HCT116 (cell line): ENCODE measurements at regions not wholly inside any gene's neighbourhood (a gene's known extent, or its start where the extent isn't known, plus 50 kb on each side); places are given as distances from the start of the nearest gene placed in this dataset.
"Not testable (repeated sequence)": the region's sequence is repeated elsewhere in the genome, so short reads cannot be mapped to it uniquely, and the experiment has no call there.

ENCODE experiments used
- ATAC-seq: fragments of 200-7000 bp; cut with Tn5 transposase; 2 replicates; pipeline ENCODE4 v1.9.1; 2020; ENCODE audit warnings: mild to moderate bottlenecking, moderate library complexity
- BruUV-seq: library from RNA; stranded (reverse); fragments of 400-500 nt; replicated peaks from 2 replicates; lab custom pipeline; 2021; lab: Mats Ljungman, UMichigan
- CTCF ChIA-PET: fragments of 300-600 bp; sonication (Branson Sonifier 250); formaldehyde crosslinking; loops from one replicate; lab custom pipeline; 2021; ENCODE audit warnings: antibody characterized with exemption; lab: Charles Lee
- POLR2A ChIA-PET: fragments of 300-600, 350-600 bp; sonication (Branson Sonifier 250); formaldehyde crosslinking; loops from one replicate; lab custom pipeline; 2021; ENCODE audit warnings: antibody characterized with exemption; lab: Charles Lee
- RAD21 ChIA-PET, 2 experiments: fragments of 300-600 bp; sonication (Branson Sonifier 250); formaldehyde crosslinking; loops; one replicate each; lab custom pipeline; 2023; ENCODE audit warnings: low total read pairs in 2 of 2; ENCODE audit not compliant: uncharacterized antibody in 2 of 2, unreplicated experiment in 2 of 2, low non-redundant PET in 1 of 2; lab: Charles Lee
- DNase-seq: peaks from one replicate; pipeline ENCODE4 v3.0.0-alpha.2; 2010; ENCODE audit warnings: low read depth, low spot score
- H2AFZ ChIP-seq: fragments of 200-600 bp; shearing (Covaris generic), sonication (generic); 2 replicates; pipeline ENCODE4 v1.6.1; 2017; ENCODE audit warnings: low read depth, mixed run types, mixed read lengths, antibody characterized with exemption, low read length; ENCODE audit not compliant: poor library complexity, severe bottlenecking
- H3K27ac ChIP-seq: 2 replicates; pipeline ENCODE4 v1.5.1; 2012; ENCODE audit warnings: low read depth, low read length
- H3K27me3 ChIP-seq: fragments of 200-600 bp; sonication (generic); 2 replicates; pipeline ENCODE4 v1.6.1; 2016; ENCODE audit warnings: mixed run types, low read length, mixed read lengths; ENCODE audit not compliant: insufficient read depth
- H3K36me3 ChIP-seq, 2 experiments: fragments of 200-500 bp in 1 of 2; fragments of 200-600 bp in 1 of 2; sonication (Bioruptor generic) in 1 of 2; sonication (generic) in 1 of 2; 2 replicates each; pipeline versions ENCODE4 v1.5.1 to v1.6.1; 2014 to 2016; ENCODE audit warnings: low read length in 2 of 2, inconsistent platforms in 1 of 2, mixed read lengths in 1 of 2, mixed run types in 1 of 2; ENCODE audit not compliant: insufficient read depth in 2 of 2, control insufficient read depth in 1 of 2
- H3K4me1 ChIP-seq, 2 experiments: fragments of 200-600 bp in 1 of 2; sonication (generic) in 1 of 2; 2 replicates each; pipeline versions ENCODE4 v1.5.1 to v1.6.1; 2012 to 2017; ENCODE audit warnings: low read length in 2 of 2, inconsistent platforms in 1 of 2, mild to moderate bottlenecking in 1 of 2, mixed read lengths in 1 of 2, mixed run types in 1 of 2, moderate library complexity in 1 of 2; ENCODE audit not compliant: insufficient read depth in 2 of 2, control insufficient read depth in 1 of 2
- H3K4me2 ChIP-seq: fragments of 200-600 bp; sonication (generic); 2 replicates; pipeline ENCODE4 v1.6.1; 2017; ENCODE audit warnings: mixed run types, low read length, mixed read lengths
- H3K4me3 ChIP-seq, 2 experiments: fragments of 200-600 bp in 1 of 2; sonication (generic) in 1 of 2; replicated peaks in 1 of 2; 2 replicates each; pipeline ENCODE4 v1.5.1; 2011 to 2016; ENCODE audit warnings: low read length in 2 of 2, control low read depth in 1 of 2, low read depth in 1 of 2, mild to moderate bottlenecking in 1 of 2, mixed read lengths in 1 of 2, mixed run types in 1 of 2
- H3K79me2 ChIP-seq: fragments of 200-600 bp; sonication (generic); 2 replicates; pipeline ENCODE4 v1.6.1; 2017; ENCODE audit warnings: mild to moderate bottlenecking, mixed run types, low read length, moderate library complexity, mixed read lengths; ENCODE audit not compliant: insufficient read depth
- H3K9ac ChIP-seq: fragments of 200-600 bp; sonication (generic); 2 replicates; pipeline ENCODE4 v1.6.1; 2016; ENCODE audit warnings: low read length, mixed read lengths
- H3K9me2 ChIP-seq: fragments of 200-600 bp; sonication (generic), shearing (Covaris generic); 2 replicates; pipeline ENCODE4 v1.6.1; 2017; ENCODE audit warnings: mixed run types, mild to moderate bottlenecking, moderate library complexity; ENCODE audit not compliant: insufficient read depth
- H3K9me3 ChIP-seq, 2 experiments: fragments of 200-500 bp in 1 of 2; fragments of 200-600 bp in 1 of 2; sonication (Bioruptor generic) in 1 of 2; sonication (generic) in 1 of 2; 2 replicates each; pipeline ENCODE4 v1.6.1; 2014 to 2017; ENCODE audit warnings: low read length in 2 of 2, mixed read lengths in 2 of 2, inconsistent platforms in 1 of 2, low read depth in 1 of 2, mild to moderate bottlenecking in 1 of 2, mixed run types in 1 of 2, moderate library complexity in 1 of 2; ENCODE audit not compliant: control insufficient read depth in 1 of 2, insufficient read depth in 1 of 2
- H4K20me1 ChIP-seq: fragments of 200-600 bp; sonication (generic), shearing (Covaris generic); 2 replicates; pipeline ENCODE4 v1.6.1; 2017; ENCODE audit warnings: mixed run types, mild to moderate bottlenecking, moderate library complexity; ENCODE audit not compliant: insufficient read depth
- intact Hi-C: fragments of 100-400 bp; cut with micrococcal nuclease; formaldehyde crosslinking; loops from 2 replicates; pipeline ENCODE4 v1.10.0; 2022

DNA sequence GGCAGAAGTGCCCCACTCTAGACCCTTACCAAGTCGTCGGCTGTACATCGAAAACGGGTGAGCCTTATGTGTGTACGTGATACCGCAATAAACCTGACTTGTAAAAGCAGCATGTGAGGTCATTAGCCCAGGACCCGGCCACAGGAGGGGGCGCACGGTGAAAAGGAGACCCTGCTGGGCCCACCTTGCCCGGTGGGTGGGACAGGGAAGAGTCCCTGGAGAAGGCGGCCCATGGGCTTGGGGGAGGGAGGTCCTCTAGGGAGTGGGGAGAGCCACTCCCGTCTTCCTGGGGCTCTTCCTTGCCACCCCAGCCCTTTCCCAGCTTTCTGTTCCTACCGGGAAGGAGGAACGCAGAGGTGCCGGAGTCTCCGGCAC is 188.8 kb downstream of the NPIPB11 start:
- H3K9me2 ChIP-seq, ATAC-seq, POLR2A ChIA-PET, CTCF ChIA-PET, intact Hi-C loops, H4K20me1 ChIP-seq, H3K27me3 ChIP-seq, RAD21 ChIA-PET, H3K79me2 ChIP-seq, H3K4me1 ChIP-seq, BruUV-seq, H3K4me3 ChIP-seq, H3K9me3 ChIP-seq, H2AFZ ChIP-seq, H3K9ac ChIP-seq, H3K4me2 ChIP-seq, DNase-seq, H3K27ac ChIP-seq, H3K36me3 ChIP-seq: not testable (repeated sequence)

DNA sequence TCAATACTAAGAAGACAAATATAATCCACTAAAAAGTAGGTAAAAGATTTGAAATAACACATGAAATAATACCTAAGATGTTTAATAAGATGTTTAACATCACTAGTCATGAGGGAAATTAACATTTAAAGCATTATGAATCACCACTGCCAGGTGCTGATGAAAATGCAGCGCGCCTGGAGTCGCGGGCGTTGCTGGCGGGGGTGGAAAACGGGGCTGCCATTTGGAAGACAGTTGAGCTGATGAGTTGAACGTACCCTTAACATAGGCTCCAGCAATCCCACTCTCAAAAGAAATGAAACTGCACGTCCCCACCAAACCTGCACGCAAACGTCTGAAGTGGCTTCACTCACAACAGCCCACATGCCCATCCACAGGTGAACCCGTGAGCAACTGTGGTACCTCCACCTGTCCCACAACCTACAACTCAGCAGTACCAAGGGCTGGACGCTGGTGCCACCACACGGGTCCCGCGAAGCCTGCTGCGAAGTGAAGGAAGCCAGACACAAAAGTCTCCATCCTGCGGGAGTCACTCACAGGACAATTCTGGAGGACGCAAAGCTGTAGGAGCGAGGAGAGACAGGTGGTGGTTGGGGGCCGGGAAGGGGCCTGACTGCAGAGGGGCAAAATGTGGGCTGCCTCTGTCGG is 189.3 kb downstream of the NPIPB11 start:
- DNase-seq, H3K27ac ChIP-seq, BruUV-seq, H2AFZ ChIP-seq, H3K4me3 ChIP-seq, H3K36me3 ChIP-seq, H3K9me2 ChIP-seq, H3K9ac ChIP-seq, RAD21 ChIA-PET, CTCF ChIA-PET, intact Hi-C loops, H3K9me3 ChIP-seq, ATAC-seq, H3K4me2 ChIP-seq, POLR2A ChIA-PET, H3K27me3 ChIP-seq, H3K4me1 ChIP-seq, H3K79me2 ChIP-seq, H4K20me1 ChIP-seq: not testable (repeated sequence)

DNA sequence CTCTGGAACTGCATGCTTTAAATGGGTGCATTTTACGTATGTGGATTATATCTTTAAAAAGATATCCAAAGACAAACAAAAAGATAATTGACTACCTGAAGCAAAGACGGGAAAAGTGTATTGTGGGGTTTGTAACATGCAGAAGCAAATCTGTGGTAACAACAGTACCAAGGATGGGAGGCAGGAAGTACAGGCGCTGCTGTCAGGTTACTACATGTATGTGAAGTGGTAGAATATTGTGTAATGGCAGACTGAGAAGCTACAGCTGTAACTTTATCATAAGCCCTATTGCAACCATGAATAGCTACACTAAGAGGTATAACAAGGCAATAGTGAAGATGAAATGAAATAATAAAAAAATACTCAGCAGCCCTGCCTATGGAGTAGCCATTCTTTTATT is 192.7 kb downstream of the NPIPB11 start:
- POLR2A ChIA-PET, H4K20me1 ChIP-seq, H3K9me2 ChIP-seq, H3K4me3 ChIP-seq, RAD21 ChIA-PET, H3K4me2 ChIP-seq, H3K9me3 ChIP-seq, BruUV-seq, H3K79me2 ChIP-seq, H2AFZ ChIP-seq, H3K27ac ChIP-seq, H3K9ac ChIP-seq, H3K27me3 ChIP-seq, H3K36me3 ChIP-seq, ATAC-seq, DNase-seq, intact Hi-C loops, H3K4me1 ChIP-seq, CTCF ChIA-PET: not testable (repeated sequence)

DNA sequence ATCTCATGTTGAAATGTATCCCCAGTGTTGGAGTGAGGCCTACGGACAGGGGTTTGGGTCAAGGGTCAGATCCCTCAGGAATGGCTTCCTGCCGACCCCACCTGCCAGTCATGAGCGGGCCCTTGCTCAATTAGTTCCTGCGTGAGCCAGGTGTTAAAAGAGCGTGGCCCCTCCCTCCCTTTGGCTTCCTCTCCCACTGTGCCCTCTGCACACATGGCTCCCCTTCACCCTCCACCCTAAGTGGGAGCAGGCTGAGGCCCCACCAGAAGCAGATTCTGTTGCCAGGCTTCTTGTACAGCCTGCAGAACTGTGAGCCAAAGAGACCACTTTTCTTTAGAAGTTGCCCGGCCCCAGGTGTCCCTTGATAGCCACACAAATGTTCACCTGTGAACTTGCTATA is 193.3 kb downstream of the NPIPB11 start:
- H3K9me2 ChIP-seq, H3K9ac ChIP-seq, RAD21 ChIA-PET, H3K79me2 ChIP-seq, H3K9me3 ChIP-seq, H3K4me1 ChIP-seq, H3K36me3 ChIP-seq, intact Hi-C loops, H4K20me1 ChIP-seq, H2AFZ ChIP-seq, H3K4me3 ChIP-seq, H3K4me2 ChIP-seq, H3K27me3 ChIP-seq, BruUV-seq, POLR2A ChIA-PET, ATAC-seq, DNase-seq, CTCF ChIA-PET, H3K27ac ChIP-seq: not testable (repeated sequence)
